HepG2 (cell line): ENCODE measurements at regions not wholly inside any gene's neighbourhood (a gene's known extent, or its start where the extent isn't known, plus 50 kb on each side); places are given as distances from the start of the nearest gene placed in this dataset.

Source experiments
- ATAC-seq: fragments of 200-7000 bp; cut with Tn5 transposase; 3 replicates; pipeline ENCODE4 v1.9.1; 2020; ENCODE audit warnings: mild to moderate bottlenecking, moderate library complexity
- BruUV-seq: library from RNA; stranded (reverse); fragments of 400-500 nt; replicated peaks from 2 replicates; lab custom pipeline; 2021; lab: Mats Ljungman, UMichigan
- CTCF ChIA-PET: fragments of 300-600 bp; formaldehyde crosslinking; extraction: SDS; loops from one replicate; lab custom pipeline; 2021; ENCODE audit warnings: low total read pairs, inconsistent platforms, low intra/inter-chr PET ratio; lab: Yijun Ruan, JAX
- POLR2A ChIA-PET: fragments of 350-600 bp; sonication (Branson Sonifier 250); formaldehyde crosslinking; loops from one replicate; lab custom pipeline; 2020; ENCODE audit warnings: antibody characterized with exemption, inconsistent platforms; lab: Yijun Ruan, JAX
- DNase-seq: peaks from one replicate; pipeline ENCODE4 v3.0.0-alpha.2; 2015; ENCODE audit warnings: low spot score
- FAIRE-seq: peaks from 3 replicates; lab custom pipeline; 2011; peaks lifted over from hg19 to GRCh38; lab: Jason Lieb, UNC
- H2AFZ ChIP-seq: one replicate; pipeline ENCODE4 v1.6.1; 2011; ENCODE audit warnings: low read length, inconsistent platforms
- H3K27ac ChIP-seq: fragments of 300-600 bp; 3 replicates; pipeline ENCODE4 v1.8.0; 2011; ENCODE audit warnings: mixed run types, mild to moderate bottlenecking, mixed read lengths, low read length, inconsistent platforms; ENCODE audit not compliant: insufficient read depth; ENCODE audit errors: extremely low read length
- H3K27me3 ChIP-seq, 2 experiments: fragments of 200-600 bp in 1 of 2; 2 replicates in 1 of 2; 3 replicates in 1 of 2; pipeline versions ENCODE4 v1.6.0 to v1.8.0; 2011; ENCODE audit warnings: low read length in 2 of 2, mild to moderate bottlenecking in 2 of 2, moderate library complexity in 2 of 2, inconsistent platforms in 1 of 2; ENCODE audit not compliant: insufficient read depth in 2 of 2, control insufficient read depth in 1 of 2
- H3K36me3 ChIP-seq, 2 experiments: fragments of 200-600 bp in 1 of 2; replicated peaks in 1 of 2; 2 replicates in 1 of 2; 3 replicates in 1 of 2; pipeline versions ENCODE4 v1.5.1 to v1.8.0; 2011; ENCODE audit warnings: low read length in 2 of 2, inconsistent platforms in 1 of 2; ENCODE audit not compliant: insufficient read depth in 2 of 2, control insufficient read depth in 1 of 2
- H3K4me1 ChIP-seq: 2 replicates; pipeline ENCODE4 v1.5.1; 2012; ENCODE audit warnings: low read length, inconsistent platforms; ENCODE audit not compliant: insufficient read depth
- H3K4me2 ChIP-seq: 2 replicates; pipeline ENCODE4 v1.6.0; 2011; ENCODE audit warnings: low read depth, low read length, inconsistent platforms
- H3K4me3 ChIP-seq, 3 experiments: fragments of 200-600 bp in 1 of 3; sonication (generic), shearing (Covaris generic) in 1 of 3; replicated peaks in 1 of 3; 2 replicates each; pipeline ENCODE4 v1.5.1; 2011 to 2016; ENCODE audit warnings: low read length in 3 of 3, inconsistent platforms in 2 of 3, low read depth in 2 of 3, mild to moderate bottlenecking in 2 of 3, control low read depth in 1 of 3, mixed read lengths in 1 of 3; ENCODE audit not compliant: insufficient read depth in 1 of 3
- H3K79me2 ChIP-seq: one replicate; pipeline ENCODE4 v1.6.1; 2011; ENCODE audit warnings: low read length, inconsistent platforms; ENCODE audit not compliant: insufficient read depth
- H3K9ac ChIP-seq: 2 replicates; pipeline ENCODE4 v1.6.0; 2011; ENCODE audit warnings: mild to moderate bottlenecking, low read depth, low read length, inconsistent platforms; ENCODE audit not compliant: insufficient read depth
- H3K9me3 ChIP-seq: 2 replicates; pipeline ENCODE4 v1.5.1; 2012; ENCODE audit warnings: mild to moderate bottlenecking, low read length
- H4K20me1 ChIP-seq: 2 replicates; pipeline ENCODE4 v1.6.0; 2011; ENCODE audit warnings: inconsistent platforms, mild to moderate bottlenecking, low read length, moderate library complexity; ENCODE audit not compliant: insufficient read depth
- ADNP ChIP-seq: sonication (generic); formaldehyde crosslinking; IDR thresholded peaks from 2 replicates; pipeline ENCODE4 v1.4.0; 2020; ENCODE audit warnings: missing genetic modification reagents
- ATF7-NPFF ChIP-seq: sonication (generic); formaldehyde crosslinking; IDR thresholded peaks from 2 replicates; pipeline ENCODE4 v1.8.1; 2023; ENCODE audit warnings: mild to moderate bottlenecking, low read depth, missing genetic modification reagents, moderate library complexity
- CEBPB ChIP-seq: IDR thresholded peaks from 2 replicates; pipeline ENCODE4 v1.6.1; 2011; ENCODE audit warnings: low read depth, low read length, improper control_type of control experiment, borderline replicate concordance
- CENPT ChIP-seq: sonication (generic); formaldehyde crosslinking; IDR thresholded peaks from 2 replicates; pipeline ENCODE4 v1.8.0; 2022; ENCODE audit warnings: low read depth, mild to moderate bottlenecking, moderate library complexity, missing genetic modification reagents
- DNMT1 ChIP-seq: sonication (generic); formaldehyde crosslinking; IDR thresholded peaks from 2 replicates; pipeline ENCODE4 v1.5.1; 2020; ENCODE audit warnings: mild to moderate bottlenecking, missing genetic modification reagents
- FOSL1 ChIP-seq: sonication (generic); formaldehyde crosslinking; IDR thresholded peaks from 2 replicates; pipeline ENCODE4 v1.9.0; 2021; ENCODE audit warnings: missing genetic modification reagents, borderline replicate concordance
- MAFF ChIP-seq: IDR thresholded peaks from 2 replicates; pipeline ENCODE4 v1.6.1; 2011; ENCODE audit warnings: low read depth, low read length, improper control_type of control experiment
- MAFK ChIP-seq, 2 experiments: IDR thresholded peaks in 1 of 2; conservative IDR thresholded peaks in 1 of 2; 2 replicates each; pipeline ENCODE4 v1.6.1; 2011; ENCODE audit warnings: improper control_type of control experiment in 2 of 2, low read length in 2 of 2
- SAP130 ChIP-seq: IDR thresholded peaks from 2 replicates; pipeline ENCODE4 v1.6.1; 2016; ENCODE audit warnings: low read depth
- SNAI1 ChIP-seq: sonication (generic); formaldehyde crosslinking; IDR thresholded peaks from 2 replicates; pipeline ENCODE4 v1.5.0; 2020; ENCODE audit warnings: mild to moderate bottlenecking, missing genetic modification reagents, borderline replicate concordance
- SOX13 ChIP-seq, 3 experiments: fragments of 450-650 bp in 1 of 3; sonication (generic) in 1 of 3; formaldehyde crosslinking in 1 of 3; IDR thresholded peaks in 2 of 3; conservative IDR thresholded peaks in 1 of 3; 2 replicates each; pipeline versions ENCODE4 v1.5.0 to v1.6.1; 2016 to 2020; ENCODE audit warnings: antibody characterized with exemption in 1 of 3, mild to moderate bottlenecking in 1 of 3, missing compliant biosample characterization in 1 of 3, missing genetic modification reagents in 1 of 3, moderate library complexity in 1 of 3
- ZFP62 ChIP-seq: sonication (generic); formaldehyde crosslinking; IDR thresholded peaks from 2 replicates; pipeline ENCODE4 v1.4.0; 2020; ENCODE audit warnings: missing genetic modification reagents
- ZNF550 ChIP-seq: sonication (generic); formaldehyde crosslinking; IDR thresholded peaks from 2 replicates; pipeline ENCODE4 v1.4.0; 2020; ENCODE audit warnings: mild to moderate bottlenecking, missing genetic modification reagents, borderline replicate concordance
- ZNF788 ChIP-seq: sonication (generic); formaldehyde crosslinking; IDR thresholded peaks from 2 replicates; pipeline ENCODE4 v1.5.0; 2020; ENCODE audit warnings: mild to moderate bottlenecking, missing genetic modification reagents, borderline replicate concordance
- WGBS: methylation state at CpG from one replicate; pipeline ENCODE4 v1.1.6; 2017; ENCODE audit warnings: low lambda C conversion rate; 5-methylcytosine and 5-hydroxymethylcytosine counted together
- in situ Hi-C: cut with HindIII; loops from 2 replicates; pipeline ENCODE4 v1.10.0; 2017; ENCODE audit warnings: low pct_unique_long_range_greater_than_20kb; ENCODE audit not compliant: extremely low pct_ligation_motif_present
- intact Hi-C: fragments of 100-400 bp; cut with micrococcal nuclease; formaldehyde crosslinking; loops from one replicate; pipeline ENCODE4 v1.10.0; 2022; ENCODE audit not compliant: unreplicated experiment
- TF ChIP-seq, protein P1 (sequence below): sonication (generic); formaldehyde crosslinking; IDR thresholded peaks from 2 replicates; pipeline ENCODE4 v1.4.0; 2020; ENCODE audit warnings: missing genetic modification reagents
- TF ChIP-seq, protein P2 (sequence below): sonication (generic); formaldehyde crosslinking; IDR thresholded peaks from 2 replicates; pipeline ENCODE4 v1.8.0; 2022; ENCODE audit warnings: mild to moderate bottlenecking, missing genetic modification reagents

GRCh38 chr12:127008755-127009403 lies 1258.1 kb upstream of the TMEM132C start:
- Histone ChIP-seq H3K27me3 (no peaks in the 10 kb centered on the region), H3K4me2 (no peak overlapping the region), H3K9ac (no peak overlapping the region), H3K27ac (no peak overlapping the region), H2AFZ (no peak overlapping the region), H3K9me3 (peaks cover 29% of the 10 kb centered on the region), H3K4me1 (no peaks in the 10 kb centered on the region), H4K20me1 (no peaks in the 10 kb centered on the region), H3K4me3 (no peak overlapping the region), H3K79me2 (no peaks in the 10 kb centered on the region), H3K36me3 (no peaks in the 10 kb centered on the region)
- CTCF ChIA-PET: no interaction called here
- in situ Hi-C loops (no loop called here), intact Hi-C loops (no loop called here)
- whole genome bisulfite sequencing: 22% methylated on average over 10 of the region's 10 CpGs
- FAIRE-seq (no peak), ATAC-seq (no peak), DNase-seq (no peak)
- no TSS peak for BruUV-seq
- TF ChIP-seq DNMT1: no peak
- no peak for TF ChIP-seq SAP130 (CRISPR knock-in tag)
- 0 out of 2 replicates have a peak, but pooled peaks have one; percentile 47 for TF ChIP-seq CEBPB
- TF ChIP-seq CENPT: no peak
- TF ChIP-seq, protein P1, sequence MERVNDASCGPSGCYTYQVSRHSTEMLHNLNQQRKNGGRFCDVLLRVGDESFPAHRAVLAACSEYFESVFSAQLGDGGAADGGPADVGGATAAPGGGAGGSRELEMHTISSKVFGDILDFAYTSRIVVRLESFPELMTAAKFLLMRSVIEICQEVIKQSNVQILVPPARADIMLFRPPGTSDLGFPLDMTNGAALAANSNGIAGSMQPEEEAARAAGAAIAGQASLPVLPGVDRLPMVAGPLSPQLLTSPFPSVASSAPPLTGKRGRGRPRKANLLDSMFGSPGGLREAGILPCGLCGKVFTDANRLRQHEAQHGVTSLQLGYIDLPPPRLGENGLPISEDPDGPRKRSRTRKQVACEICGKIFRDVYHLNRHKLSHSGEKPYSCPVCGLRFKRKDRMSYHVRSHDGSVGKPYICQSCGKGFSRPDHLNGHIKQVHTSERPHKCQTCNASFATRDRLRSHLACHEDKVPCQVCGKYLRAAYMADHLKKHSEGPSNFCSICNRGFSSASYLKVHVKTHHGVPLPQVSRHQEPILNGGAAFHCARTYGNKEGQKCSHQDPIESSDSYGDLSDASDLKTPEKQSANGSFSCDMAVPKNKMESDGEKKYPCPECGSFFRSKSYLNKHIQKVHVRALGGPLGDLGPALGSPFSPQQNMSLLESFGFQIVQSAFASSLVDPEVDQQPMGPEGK: no peak
- POLR2A ChIA-PET: no interaction called here

DNA sequence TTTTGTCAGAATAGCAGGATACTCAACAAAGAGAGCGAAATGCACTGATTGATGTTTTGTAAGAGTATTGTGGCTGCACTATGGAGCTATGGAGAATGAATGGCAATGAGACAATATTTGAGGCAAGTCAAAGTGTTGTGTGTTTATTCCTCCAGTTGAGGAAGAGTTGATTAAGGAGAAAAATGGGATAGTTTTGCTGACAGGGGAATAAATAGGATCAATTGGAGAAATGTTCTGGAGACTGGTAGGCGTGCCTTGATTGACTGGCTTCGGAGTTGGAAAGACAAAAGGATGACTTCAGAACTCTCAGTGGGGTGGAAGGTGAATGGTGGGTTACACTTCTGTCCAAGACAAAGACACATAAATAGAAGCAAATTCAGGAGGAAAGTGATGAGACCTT lies 1254.9 kb upstream of the TMEM132C start:
- intact Hi-C loops (no loop called here), in situ Hi-C loops (no loop called here)
- Histone ChIP-seq H3K36me3 (no peaks in the 10 kb centered on the region), H3K9ac (no peak overlapping the region), H3K4me1 (no peaks in the 10 kb centered on the region), H4K20me1 (no peaks in the 10 kb centered on the region), H3K79me2 (no peaks in the 10 kb centered on the region), H3K27me3 (no peaks in the 10 kb centered on the region), H3K4me2 (no peak overlapping the region), H3K4me3 (no peak overlapping the region), H3K9me3 (peaks cover 19% of the 10 kb centered on the region), H2AFZ (no peak overlapping the region), H3K27ac (no peak overlapping the region)
- ChIA-PET CTCF (no interaction called here), POLR2A (no interaction called here)
- no peak for DNase-seq
- 4% methylated on average over 3 of the region's 3 CpGs for WGBS
- no peak for ATAC-seq
- no TSS peak for BruUV-seq
- no peak for FAIRE-seq
- TF ChIP-seq MAFK (conservative IDR thresholded peaks at IDR 0.05 in 1 of 2, IDR thresholded peaks at IDR 0.05 in 1 of 2; ENCODE audit: low read length in 2 of 2) (peak; percentile 53 to 77; a peak in 3 of 4 replicates), MAFF (peak; percentile 67), ZNF550 (CRISPR knock-in tag) (no peak), SOX13 (IDR thresholded peaks at IDR 0.05) (no peak), SOX13 (CRISPR knock-in tag; conservative IDR thresholded peaks at IDR 0.05 in 1 of 2, IDR thresholded peaks at IDR 0.05 in 1 of 2) (no peak), ATF7-NPFF (no peak), ADNP (no peak), SNAI1 (CRISPR knock-in tag) (no peak), FOSL1 (CRISPR knock-in tag) (no peak), ZFP62 (CRISPR knock-in tag) (no peak), ZNF788 (CRISPR knock-in tag) (no peak)
- TF ChIP-seq, protein P2, sequence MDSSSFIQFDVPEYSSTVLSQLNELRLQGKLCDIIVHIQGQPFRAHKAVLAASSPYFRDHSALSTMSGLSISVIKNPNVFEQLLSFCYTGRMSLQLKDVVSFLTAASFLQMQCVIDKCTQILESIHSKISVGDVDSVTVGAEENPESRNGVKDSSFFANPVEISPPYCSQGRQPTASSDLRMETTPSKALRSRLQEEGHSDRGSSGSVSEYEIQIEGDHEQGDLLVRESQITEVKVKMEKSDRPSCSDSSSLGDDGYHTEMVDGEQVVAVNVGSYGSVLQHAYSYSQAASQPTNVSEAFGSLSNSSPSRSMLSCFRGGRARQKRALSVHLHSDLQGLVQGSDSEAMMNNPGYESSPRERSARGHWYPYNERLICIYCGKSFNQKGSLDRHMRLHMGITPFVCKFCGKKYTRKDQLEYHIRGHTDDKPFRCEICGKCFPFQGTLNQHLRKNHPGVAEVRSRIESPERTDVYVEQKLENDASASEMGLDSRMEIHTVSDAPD: no peak
